ENCODE measurements at regions not wholly inside any gene's neighbourhood (a gene's known extent, or its start where the extent isn't known, plus 50 kb on each side); places are given as distances from the start of the nearest gene placed in this dataset.
"Not testable (repeated sequence)": the region's sequence is repeated elsewhere in the genome, so short reads cannot be mapped to it uniquely, and the experiment has no call there.

DNA sequence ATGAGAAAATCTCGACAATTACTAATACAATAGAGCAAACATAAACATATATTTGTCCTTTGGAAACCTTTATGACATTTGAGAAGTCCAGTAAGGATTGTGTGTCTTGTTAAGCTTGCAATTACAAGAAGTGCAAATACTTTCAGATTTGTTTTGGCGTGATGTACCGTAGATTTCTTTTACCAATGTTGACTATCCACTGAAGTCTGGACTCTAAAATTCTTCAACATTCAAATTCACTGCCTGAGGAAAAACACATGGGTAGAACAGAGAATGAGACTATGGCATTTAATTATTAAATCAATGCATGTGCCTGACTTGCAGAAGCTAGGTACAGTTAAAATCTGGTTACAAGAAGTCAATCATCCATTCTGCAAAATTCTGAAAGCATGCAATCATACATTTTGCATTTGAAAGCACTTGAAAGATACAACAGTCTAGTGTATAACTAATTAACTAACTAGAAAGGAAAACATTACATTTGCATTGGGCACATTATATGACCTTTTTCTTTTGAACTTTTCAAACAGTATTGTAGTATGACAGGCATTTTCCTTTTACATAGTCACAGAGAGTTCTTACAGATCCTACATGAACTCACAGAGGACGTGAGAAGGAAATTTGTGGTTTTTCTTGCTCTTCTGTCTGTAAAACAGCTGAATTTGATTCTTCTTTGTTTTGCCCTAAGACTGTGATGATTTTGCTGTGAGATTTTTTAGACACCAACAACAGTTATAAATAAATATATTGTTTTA lies 511.1 kb upstream of the ADGRL4 start:
- TF ChIP-seq, protein P1, sequence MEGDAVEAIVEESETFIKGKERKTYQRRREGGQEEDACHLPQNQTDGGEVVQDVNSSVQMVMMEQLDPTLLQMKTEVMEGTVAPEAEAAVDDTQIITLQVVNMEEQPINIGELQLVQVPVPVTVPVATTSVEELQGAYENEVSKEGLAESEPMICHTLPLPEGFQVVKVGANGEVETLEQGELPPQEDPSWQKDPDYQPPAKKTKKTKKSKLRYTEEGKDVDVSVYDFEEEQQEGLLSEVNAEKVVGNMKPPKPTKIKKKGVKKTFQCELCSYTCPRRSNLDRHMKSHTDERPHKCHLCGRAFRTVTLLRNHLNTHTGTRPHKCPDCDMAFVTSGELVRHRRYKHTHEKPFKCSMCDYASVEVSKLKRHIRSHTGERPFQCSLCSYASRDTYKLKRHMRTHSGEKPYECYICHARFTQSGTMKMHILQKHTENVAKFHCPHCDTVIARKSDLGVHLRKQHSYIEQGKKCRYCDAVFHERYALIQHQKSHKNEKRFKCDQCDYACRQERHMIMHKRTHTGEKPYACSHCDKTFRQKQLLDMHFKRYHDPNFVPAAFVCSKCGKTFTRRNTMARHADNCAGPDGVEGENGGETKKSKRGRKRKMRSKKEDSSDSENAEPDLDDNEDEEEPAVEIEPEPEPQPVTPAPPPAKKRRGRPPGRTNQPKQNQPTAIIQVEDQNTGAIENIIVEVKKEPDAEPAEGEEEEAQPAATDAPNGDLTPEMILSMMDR (IDR thresholded peaks at IDR 0.05; ENCODE audit: borderline replicate concordance, insufficient read depth, low read depth, low read length) = no peak
- no peak overlapping the region for H3K4me3 ChIP-seq (ENCODE audit: low read depth, low read length)

DNA sequence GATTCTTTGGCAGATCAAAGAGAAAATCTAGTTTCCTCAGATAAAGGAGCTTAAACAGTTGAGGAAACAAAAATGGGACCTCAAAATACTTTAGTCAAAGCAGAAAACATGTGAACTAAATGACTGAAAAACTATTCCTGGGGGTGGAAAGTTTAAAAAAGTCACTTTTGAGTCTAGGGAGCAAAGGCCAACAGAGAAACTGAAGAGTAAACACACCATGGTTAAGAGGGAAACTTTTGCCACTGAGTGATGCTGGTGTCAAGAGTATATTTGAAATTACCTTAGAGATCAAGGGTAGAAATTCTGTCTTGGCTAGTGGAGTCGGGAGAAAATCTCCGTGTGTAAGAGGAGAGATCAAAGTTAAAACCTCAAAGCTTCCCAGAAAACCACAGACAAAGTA lies 501.2 kb upstream of the ADGRL4 start:
- TF ChIP-seq, protein P1 (IDR thresholded peaks at IDR 0.05; ENCODE audit: borderline replicate concordance, insufficient read depth, low read depth, low read length) = no peak
- H3K4me3 ChIP-seq (ENCODE audit: low read depth, low read length) = no peak overlapping the region

DNA sequence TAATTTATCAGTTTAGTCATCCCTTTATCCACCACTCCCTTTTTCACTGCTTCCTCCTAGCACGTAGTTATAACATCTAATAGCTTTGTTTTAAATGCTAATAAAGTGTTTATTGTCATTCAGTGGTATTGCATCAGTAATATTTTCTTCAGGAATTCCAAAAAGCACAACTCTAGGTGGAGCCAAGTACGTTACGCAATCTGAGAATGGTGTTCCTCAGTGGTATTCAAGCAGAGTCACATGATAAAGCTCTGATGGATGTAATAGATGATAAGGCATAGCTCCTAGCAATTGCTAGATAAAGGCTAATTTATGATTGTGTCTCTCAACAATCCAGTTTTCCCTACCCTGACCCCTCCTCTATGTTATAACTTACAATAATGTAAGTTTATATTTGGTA lies 494.6 kb upstream of the ADGRL4 start:
- H3K4me3 ChIP-seq (ENCODE audit: low read depth, low read length) = no peak overlapping the region
- TF ChIP-seq, protein P1 (IDR thresholded peaks at IDR 0.05; ENCODE audit: borderline replicate concordance, insufficient read depth, low read depth, low read length) = no peak

DNA sequence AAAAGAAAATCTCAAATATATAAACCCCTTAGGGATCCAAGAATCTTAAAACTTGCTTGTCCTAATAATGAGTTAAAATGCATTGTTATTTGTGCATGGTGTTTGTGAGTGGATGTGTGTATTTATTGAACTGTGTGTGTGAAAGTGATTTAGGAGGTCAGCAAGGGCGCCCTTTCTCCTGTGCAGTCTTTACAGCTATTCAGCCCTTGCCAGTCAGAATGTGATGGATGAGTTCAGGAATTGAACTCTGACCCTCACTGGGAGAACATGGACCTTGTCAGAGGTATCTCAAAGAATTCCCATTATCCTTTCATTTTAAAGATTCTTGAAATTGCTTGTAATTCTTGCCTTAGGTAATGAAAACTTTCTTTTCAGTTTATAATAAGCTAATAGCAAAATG lies 493.0 kb upstream of the ADGRL4 start:
- TF ChIP-seq, protein P1 (IDR thresholded peaks at IDR 0.05; ENCODE audit: borderline replicate concordance, insufficient read depth, low read depth, low read length) = no peak
- H3K4me3 ChIP-seq (ENCODE audit: low read depth, low read length) = no peak overlapping the region

DNA sequence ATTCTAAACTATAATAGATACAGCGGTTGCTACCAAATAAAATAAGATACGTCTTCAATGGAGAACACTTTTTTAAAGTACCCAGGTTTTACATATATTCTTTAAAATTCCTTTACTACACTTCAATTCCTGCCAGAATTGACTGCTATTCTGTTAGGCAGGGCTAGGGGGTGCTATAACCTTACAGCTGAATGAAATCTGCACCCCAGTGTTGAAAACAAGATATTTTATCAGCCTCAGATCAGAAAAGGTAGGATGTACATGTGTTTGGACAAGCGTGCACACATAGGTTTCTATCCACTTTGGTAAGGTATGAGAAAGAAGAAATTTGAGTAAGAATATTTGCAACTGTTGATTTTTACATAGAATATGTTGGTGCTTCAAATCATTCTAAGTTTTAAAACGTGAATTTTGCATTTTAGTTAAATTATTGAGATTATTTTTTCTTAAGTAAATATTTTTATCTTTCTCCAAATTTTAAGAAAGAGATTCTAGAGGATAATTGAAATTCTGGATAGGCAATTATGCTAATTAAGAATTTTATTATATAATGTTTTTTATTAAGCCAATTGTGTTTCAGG lies 490.8 kb upstream of the ADGRL4 start:
- TF ChIP-seq, protein P1 (IDR thresholded peaks at IDR 0.05; ENCODE audit: borderline replicate concordance, insufficient read depth, low read depth, low read length) = peak; percentile 76
- H3K4me3 ChIP-seq (ENCODE audit: low read depth, low read length) = no peak overlapping the region

DNA sequence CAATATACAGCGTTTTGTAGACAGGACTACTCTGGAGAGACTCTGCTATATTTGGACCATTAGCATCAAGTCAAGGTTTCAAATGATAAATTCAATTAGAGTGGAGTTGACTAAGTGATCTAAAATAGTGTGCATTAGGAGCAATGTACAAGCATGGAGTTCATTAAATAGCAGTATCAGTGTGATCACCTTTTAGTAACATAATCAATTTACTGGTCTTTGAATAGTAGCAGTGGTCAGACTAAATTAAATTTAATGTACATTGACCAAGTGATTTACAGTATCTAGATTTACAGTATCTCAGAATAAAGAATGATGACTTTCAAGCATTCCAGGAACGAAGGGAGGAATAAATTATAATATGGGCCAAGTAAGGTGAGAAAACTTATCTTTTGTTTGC lies 489.6 kb upstream of the ADGRL4 start:
- TF ChIP-seq, protein P1 (IDR thresholded peaks at IDR 0.05; ENCODE audit: borderline replicate concordance, insufficient read depth, low read depth, low read length) = no peak
- H3K4me3 ChIP-seq (ENCODE audit: low read depth, low read length) = no peak overlapping the region

DNA sequence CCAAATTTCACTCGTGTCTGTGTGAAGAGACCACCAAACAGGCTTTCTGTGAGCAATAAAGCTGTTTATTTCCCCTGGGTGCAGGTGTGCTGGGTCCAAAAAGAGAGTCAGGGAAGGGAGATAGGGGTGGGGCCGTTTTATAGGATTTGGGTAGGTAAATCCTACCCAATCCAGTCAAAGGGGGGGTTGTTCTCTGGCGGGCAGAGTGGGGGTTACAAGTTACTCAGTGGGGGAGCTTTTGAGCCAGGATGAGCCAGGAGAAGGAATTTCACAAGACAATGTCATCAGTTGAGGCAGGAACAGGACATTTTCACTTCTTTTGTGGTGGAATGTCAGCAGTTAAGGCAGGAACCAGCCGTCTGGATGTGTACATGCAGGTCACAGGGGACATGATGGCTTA lies 487.2 kb upstream of the ADGRL4 start:
- not testable (repeated sequence) for H3K4me3 ChIP-seq (ENCODE audit: low read depth, low read length)

DNA sequence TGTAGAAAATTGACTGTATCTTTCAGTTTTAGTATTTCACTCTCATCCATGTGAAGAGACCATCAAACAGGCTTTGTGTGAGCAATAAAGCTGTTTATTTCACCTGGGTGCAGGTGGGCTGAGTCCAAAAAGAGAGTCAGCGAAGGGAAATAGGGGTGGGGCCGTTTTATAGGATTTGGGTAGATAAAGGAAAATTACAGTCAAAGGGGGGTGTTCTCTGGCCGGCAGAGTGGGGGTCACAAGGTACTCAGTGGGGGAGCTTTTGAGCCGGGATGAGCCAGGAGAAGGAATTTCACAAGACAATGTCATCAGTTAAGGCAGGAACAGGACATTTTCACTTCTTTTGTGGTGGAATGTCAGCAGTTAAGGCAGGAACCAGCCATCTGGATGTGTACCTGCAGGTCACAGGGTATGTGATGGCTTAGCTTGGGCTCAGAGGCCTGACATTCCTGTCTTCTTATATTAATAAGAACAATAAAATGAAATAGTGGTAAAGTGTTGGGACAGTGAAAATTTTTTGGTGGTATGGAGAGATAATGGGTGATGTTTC lies 482.1 kb upstream of the ADGRL4 start:
- not testable (repeated sequence) for H3K4me3 ChIP-seq (ENCODE audit: low read depth, low read length)

Data from GM12875 (cell line).